Forelimb muscle (tissue), 1 donor: ENCODE measurements at regions not wholly inside any gene's neighbourhood (a gene's known extent, or its start where the extent isn't known, plus 50 kb on each side); places are given as distances from the start of the nearest gene placed in this dataset.
"Not testable (repeated sequence)": the region's sequence is repeated elsewhere in the genome, so short reads cannot be mapped to it uniquely, and the experiment has no call there.

Experiments
- DNase-seq: peaks from one replicate; pipeline ENCODE4 v3.0.0-alpha.2; 2013; ENCODE audit warnings: low read depth

GRCh38 chr14:82562881-82563280, 1029.2 kb upstream of the SEL1L start:
- no peak for DNase-seq

- DNase-seq = no peak
Observed at GRCh38 chr14:82565825-82566224, 1032.2 kb upstream of the SEL1L start.

GRCh38 chr14:82587226-82587625, 1053.6 kb upstream of the SEL1L start:
- DNase-seq = no peak

GRCh38 chr14:82595466-82595865, 1061.8 kb upstream of the SEL1L start:
- no peak for DNase-seq

GRCh38 chr14:82602794-82603193, 1069.1 kb upstream of the SEL1L start:
- no peak for DNase-seq

GRCh38 chr14:82604819-82605218, 1071.2 kb upstream of the SEL1L start:
- DNase-seq = no peak

- no peak for DNase-seq
Observed at GRCh38 chr14:82621881-82622450, 1088.3 kb upstream of the SEL1L start.

GRCh38 chr14:82626156-82627066, 1092.8 kb upstream of the SEL1L start:
- no peak for DNase-seq

- no peak for DNase-seq
Observed at GRCh38 chr14:82635915-82636314, 1102.3 kb upstream of the SEL1L start.

- DNase-seq = no peak
Observed at GRCh38 chr14:82636426-82636825, 1102.8 kb upstream of the SEL1L start.

GRCh38 chr14:82641050-82641540, 1107.4 kb upstream of the SEL1L start:
- DNase-seq = no peak

- DNase-seq = no peak
Observed at GRCh38 chr14:82642425-82642824, 1108.8 kb upstream of the SEL1L start.

- no peak for DNase-seq
Observed at GRCh38 chr14:82647088-82647810, 1113.6 kb upstream of the SEL1L start.

- no peak for DNase-seq
Observed at GRCh38 chr14:82655770-82656169, 1122.1 kb upstream of the SEL1L start.

GRCh38 chr14:82657186-82657675, 1123.6 kb upstream of the SEL1L start:
- no peak for DNase-seq

GRCh38 chr14:82661258-82661657, 1127.6 kb upstream of the SEL1L start:
- DNase-seq = no peak

GRCh38 chr14:82667006-82667405, 1133.4 kb upstream of the SEL1L start:
- DNase-seq = peak; percentile 52

GRCh38 chr14:82667501-82667900, 1133.8 kb upstream of the SEL1L start:
- no peak for DNase-seq

- no peak for DNase-seq
Observed at GRCh38 chr14:82676403-82676802, 1142.8 kb upstream of the SEL1L start.

- no peak for DNase-seq
Observed at GRCh38 chr14:82689948-82690347, 1156.3 kb upstream of the SEL1L start.

GRCh38 chr14:82691191-82691590, 1157.5 kb upstream of the SEL1L start:
- DNase-seq = not testable (repeated sequence)

- no peak for DNase-seq
Observed at GRCh38 chr14:82694820-82695219, 1161.2 kb upstream of the SEL1L start.
